GM18502 (cell line): ENCODE measurements at regions not wholly inside any gene's neighbourhood (a gene's known extent, or its start where the extent isn't known, plus 50 kb on each side); places are given as distances from the start of the nearest gene placed in this dataset.

Source experiments
- ATAC-seq: cut with Tn5 transposase; IDR thresholded peaks from one replicate; pipeline ENCODE4 v1.9.1; 2021; ENCODE audit warnings: mild to moderate bottlenecking; ENCODE audit not compliant: unreplicated experiment, poor library complexity

DNA sequence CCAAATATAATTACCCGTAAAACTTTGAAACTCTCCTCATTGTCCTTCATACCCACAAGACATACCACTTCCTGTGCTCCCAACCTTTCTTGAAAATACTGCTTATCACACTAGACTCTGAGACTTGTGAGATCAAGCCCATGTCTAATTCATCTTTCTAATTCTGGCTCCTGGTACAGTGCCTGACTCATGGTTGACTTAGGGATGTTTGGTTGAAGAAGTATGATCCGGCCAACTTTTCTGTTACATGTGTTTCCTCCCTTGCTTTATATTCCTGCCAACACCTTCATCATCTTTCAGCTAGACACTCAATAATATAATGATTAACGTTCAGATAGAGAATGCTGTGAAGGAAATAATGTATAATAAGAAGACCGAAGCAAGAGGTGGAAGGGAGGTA is 58.2 kb downstream of the MEX3B start:
- no peak for ATAC-seq

DNA sequence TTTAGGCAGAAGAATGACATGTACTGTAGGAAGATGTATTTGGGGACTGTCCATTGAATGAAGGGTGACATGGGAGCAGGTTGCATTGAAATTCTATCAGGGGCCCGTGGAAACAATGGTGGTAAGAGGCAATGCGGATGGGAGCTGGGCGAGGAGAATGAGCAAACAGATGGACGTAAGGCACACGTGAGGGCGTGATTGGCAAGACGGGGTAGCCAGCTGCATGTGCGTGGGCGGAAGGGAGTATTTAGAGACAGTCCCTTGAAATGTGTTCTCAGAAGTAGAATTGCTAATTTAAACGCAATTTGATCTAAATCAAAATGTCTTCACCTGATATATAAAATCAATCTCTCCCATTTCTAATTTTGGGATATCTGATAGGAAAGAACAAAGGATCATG is 62.3 kb downstream of the MEX3B start:
- no peak for ATAC-seq

DNA sequence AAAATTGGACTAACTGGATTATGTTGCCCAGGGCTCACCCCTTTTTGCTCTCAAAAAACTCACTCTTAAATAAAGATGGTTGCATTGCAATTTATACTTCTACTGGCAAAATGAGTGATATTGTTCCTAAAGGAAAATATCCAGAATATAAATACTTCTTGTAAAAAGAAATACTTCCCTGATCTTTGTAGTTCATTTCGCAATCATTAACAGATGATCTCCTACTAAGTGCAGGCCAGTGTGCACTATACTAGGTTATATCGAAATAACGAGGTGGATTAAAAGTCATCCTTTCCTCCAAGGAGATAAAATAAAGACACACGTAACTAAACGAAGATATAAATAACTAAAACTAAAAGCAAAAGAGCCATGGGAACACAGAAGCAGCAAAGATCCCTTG is 63.0 kb downstream of the MEX3B start:
- ATAC-seq: no peak

DNA sequence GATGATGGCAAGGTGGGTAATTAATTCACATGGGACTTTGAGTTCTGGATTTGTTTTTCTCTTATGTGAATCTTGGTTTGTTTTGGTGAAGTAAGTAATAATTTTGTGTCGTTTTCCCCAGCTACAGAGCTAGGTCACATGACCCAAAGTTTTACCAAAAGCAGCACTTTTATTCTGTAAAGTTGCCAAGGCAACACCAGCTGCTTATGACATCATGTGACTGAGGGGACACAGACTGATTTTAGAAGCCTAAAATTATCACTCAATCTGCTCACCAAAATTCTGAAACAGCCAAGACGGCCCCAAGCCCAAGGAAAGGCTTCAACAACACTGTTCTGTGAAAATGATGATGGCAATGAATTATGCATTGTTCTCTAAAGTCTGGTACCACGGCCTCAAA is 63.9 kb downstream of the MEX3B start:
- ATAC-seq: no peak

DNA sequence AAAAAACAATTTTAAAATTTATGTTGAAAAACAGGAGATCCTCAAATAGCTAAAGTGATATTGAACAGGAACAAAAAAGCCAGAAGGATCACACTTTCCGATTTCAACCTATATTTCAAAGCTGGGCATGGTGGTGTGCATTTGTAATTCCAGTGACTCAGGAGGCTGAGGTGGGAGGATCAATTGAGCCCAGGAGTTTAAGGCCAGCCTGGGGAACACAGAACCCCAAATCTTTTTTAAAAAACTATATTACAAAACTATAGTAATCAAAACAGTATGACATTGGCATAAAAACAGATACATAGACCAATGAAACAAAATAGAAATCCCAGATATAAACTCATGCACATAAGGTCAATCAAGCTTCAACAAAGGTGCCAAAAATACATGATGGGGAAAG is 68.4 kb downstream of the MEX3B start:
- ATAC-seq: no peak

DNA sequence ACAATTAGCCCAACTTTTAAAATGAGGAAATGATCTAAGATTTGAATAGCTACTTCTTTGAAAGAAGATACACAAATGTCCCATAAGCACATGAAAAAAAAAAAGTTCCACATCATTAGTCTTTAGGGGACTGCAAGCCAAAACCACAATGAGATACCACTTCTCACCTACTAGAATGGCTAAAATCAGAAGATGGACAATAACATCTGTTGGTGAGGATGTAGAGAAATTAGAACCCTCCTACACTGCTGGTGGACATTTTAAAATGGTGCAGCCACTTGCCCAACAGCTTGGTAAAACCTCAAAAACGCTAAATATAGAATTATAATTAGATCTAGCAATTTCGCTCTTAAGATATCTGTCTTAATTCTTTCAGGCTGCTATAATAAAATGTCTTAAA is 77.1 kb downstream of the MEX3B start:
- ATAC-seq: no peak

DNA sequence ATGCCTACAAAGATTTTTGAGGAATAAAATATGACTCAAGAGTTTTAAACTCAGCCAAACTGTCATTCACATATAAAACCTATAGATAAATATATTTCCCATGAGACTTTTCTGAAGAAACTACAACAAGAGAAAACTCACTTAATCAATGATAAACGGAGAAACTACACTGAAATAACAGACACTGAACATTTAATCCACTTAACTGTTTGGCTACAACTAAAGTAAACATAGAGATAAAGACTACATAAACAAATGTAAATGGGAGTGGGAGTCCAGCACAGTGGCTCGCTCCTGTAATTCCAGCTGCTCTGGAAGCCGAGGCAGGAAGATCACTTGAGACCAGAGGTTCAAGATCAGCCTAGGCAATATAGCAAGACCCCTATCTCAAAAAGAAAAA is 79.2 kb downstream of the MEX3B start:
- no peak for ATAC-seq

DNA sequence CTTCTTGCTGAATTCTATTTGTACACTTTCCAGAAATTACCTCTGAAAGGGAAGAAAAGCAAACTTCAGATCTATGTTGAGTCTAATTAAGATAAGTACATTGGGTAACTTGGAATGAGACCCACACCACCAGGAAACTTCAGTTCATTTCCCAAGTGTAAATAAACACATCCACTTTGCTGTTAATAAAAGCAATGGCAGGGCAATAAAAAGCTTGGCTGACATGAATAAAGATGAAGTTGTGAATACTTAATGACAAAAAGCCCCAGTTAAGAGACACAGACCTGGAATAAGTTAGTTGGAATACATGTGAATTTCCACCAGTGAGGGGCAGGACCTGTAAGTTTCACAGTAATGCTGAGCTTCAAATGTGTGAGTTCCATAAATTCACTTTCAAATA is 83.3 kb downstream of the MEX3B start:
- no peak for ATAC-seq

DNA sequence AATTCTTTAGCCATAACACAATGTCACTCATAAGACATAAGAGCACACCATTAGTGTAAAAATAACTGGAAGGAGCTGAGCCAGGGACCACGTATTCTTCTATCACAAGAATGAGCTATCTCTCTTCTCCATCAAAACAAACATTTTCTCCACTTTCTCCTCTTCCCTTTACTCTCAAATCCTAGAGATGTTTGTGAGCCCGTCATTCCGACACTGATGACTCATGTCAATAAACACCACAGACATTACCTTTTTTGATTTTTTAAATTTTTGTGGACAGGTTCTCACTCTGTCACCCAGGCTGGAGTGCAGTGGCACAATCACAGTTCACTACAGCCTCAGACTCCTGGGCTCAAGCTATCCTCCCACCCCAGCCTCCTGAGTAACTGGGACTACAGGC is 86.6 kb downstream of the MEX3B start:
- ATAC-seq: no peak

DNA sequence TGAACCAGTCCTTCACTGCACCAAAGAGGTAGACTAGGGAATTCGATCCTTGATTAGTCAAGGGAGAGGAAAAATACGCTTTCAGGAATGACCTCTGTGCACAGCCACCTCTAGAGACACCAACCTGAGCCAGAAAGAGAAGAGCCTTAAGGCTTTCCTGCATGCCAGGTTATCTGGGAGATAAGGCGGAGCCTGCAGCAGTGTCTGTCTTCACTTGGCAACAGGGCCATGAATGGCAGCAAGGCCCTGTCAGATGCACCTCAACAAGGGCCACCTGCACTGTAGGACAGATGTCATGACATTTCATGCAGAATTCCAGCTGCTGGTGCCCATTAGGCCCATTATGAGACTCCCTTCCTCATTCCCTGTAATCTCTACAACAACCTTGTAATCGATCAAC is 88.1 kb downstream of the MEX3B start:
- no peak for ATAC-seq

DNA sequence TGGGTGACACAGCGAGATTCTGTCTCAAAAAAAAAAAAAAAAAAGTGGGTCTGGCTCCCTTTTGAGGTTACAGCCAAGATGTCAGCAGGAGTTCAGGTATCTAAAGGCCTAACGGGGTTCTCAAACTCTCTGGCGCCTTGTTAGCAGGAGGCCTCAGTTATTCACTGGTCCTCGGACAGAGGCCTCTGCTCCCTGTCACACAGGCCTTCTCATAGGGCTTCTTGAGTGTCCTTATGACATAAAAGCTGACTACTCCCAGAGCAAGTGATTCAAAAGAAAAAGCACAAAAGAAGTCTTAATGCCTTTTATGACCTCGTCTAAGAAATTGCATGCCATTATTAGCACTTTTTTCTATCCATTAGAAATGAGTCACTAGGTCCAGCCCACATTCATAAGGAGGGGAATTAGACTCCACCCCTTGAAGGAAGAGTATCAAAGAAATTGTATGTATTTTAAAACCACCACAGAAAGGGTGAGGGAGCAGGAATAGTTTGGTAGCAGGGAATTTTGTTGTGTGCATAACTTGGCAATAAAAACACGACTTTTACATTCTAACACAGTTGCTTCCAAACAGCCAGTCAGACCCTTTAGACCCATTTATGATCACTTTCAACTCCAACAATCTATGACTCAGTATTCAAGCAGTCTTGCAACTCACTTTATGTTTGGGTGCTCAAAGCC is 90.3 kb downstream of the MEX3B start:
- no peak for ATAC-seq

DNA sequence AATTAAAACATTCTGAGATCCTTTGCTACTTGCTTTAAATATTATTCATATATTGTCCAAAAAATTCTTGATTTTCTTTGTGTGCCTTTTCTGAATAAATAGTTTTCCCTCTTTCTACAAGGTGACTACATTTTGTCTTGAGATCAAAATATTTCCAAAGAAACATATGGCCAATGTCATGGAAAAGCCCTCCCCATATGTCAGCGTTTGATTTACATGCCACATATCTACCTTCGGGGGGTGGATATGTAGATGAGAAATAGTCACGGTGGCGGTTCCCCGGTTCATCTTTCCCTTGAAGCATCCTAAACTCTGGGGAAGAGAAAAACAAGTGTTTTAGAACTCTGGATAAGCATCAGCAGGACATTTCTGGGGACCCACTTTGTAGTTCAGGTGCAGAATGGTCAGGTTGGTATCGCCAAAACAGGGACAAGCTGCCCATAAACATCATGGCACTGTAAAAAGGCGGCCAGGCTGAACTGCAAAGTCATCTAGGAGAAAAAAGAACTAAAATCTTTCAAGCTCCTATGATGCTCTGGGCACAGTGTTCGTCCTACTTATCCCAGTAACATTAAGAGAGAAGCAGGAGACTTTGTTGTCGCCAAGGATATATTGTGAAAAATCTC is 91.5 kb downstream of the MEX3B start:
- no peak for ATAC-seq

DNA sequence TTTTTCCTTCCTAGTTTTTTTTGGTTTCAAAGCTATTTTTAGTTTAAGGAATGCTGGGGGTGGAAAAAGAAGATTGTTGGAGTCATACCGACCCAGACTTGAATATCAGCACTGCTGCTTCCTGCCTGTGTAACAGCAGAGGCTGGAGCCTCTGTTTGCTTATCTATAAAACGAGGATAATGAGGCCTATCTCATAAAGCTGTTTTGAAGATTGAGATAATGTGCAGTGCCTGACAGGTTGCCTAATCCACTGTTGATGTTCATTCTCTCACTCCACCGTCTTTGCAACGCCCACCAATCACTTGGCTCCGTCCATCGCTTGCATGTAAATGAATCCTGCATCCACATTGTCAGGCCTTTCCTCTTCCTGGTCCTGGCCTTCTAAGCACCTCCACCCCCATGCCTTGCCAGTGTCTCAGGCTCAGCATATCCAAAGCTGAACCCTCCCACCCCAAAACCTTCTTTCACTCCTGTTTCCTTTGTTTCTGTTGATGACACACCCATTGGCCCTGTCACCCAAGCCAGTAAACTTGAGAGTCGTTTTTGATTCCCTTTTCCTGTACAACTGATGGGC is 94.9 kb downstream of the MEX3B start:
- ATAC-seq: no peak

DNA sequence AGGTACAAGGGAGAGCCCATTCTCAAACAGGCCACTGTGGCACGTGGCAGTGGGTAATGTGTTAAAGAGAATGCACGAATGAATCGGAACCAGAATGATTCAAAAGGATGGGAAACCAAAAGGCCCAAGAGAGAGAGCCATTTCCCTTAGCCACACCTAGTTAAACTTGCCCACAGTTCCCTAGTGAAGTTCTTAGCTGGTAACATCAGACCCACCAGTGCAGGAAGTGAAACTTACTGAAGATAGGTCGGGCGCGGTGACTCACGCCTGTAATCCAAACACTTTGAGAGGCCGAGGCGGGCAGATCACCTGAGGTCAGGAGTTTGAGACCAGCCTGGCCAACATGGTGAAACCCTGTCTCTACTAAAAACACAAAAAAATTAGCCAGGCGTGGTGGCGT is 97.1 kb downstream of the MEX3B start:
- no peak for ATAC-seq

DNA sequence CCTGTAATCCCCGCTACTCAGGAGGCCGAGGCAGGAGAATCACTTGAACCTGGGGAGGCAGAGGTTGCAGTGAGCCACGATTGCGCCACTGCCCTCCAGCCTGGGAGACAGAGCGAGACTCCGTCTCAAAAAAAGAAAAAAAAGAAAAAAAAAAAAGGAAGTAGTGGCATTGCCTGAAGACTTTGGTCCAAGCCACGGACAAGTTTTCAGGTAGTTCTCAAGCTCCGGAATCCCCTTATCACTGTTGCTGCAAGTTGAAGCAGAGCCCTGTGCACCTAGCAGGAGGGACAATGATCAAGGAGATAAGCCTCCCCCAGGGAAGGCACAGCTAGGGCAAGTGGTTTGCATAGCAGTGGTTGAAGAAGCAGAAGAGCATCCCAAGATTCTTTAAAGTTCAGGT is 97.6 kb downstream of the MEX3B start:
- ATAC-seq: no peak

DNA sequence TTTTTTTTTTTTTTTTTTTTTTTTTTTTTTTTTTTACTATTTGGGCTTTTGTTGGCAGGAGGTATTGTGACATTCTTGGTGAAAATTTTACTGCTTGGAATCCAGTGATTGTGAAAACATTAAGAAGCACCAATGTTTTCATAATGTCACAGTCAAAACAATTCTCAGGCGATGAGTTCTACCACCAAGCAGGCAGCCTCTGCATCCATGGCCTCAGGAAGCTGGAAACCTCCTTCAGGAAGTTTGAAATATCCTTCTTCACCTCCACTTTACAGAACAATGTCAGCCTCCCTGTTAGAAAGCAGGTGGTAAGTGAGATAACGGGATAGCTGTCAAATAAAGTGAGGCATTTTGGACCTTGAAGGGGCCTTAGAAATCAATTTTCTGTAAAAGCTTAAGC is 98.3 kb downstream of the MEX3B start:
- no peak for ATAC-seq

DNA sequence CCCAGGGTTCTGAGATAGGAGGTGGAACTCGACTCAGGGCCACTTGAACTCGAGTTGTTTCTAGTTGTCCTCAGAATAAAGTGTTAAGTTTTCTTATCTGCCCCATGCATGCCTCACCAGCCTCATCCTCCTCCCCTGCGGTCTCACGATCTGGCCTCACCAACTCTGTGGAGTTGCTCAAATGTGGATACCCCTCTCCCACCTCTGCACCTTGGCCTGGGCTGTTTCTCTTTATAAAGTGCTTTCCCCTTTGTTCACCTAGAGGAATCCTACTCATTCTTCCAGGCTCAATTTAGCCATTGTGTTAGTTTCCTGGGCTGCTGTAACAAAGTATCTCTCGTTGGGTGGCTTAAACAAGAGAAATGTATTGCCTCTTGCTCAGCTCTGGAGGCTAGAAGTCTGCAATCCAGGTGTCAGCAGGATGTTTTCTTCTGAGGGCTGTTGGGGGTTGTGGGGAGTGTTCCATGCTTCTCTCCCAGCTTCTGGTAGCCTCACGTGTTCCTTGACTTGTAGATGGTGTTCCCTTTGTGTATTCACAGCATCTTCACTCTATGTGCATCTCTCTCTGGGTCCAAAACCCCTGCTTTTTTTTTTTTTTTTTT is 100.7 kb downstream of the MEX3B start:
- ATAC-seq: no peak

DNA sequence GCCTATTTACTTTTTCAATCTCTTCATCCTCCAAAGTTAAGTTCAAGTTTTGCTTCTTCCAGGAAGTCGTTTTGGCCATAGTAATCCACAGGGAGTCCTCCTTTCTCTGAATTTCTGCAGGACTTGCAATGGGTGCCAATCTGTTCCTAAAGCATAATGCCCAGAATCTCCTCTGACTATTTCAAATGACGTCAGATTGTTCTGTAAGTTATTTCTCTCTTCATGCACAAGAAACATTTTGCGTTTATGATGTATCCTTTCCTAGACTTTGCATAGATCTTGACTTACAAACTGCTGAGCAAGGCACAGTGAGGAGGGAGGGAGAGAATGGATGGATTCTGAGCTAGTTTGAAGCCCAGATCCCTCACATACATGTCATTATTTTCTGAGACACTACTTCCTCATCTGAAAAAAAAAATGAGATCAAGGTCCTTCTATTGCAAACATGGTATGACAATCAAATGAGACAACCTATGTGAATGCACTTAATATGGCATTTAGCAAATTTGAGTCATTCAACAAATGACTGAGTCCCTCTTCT is 103.1 kb downstream of the MEX3B start:
- ATAC-seq: no peak

DNA sequence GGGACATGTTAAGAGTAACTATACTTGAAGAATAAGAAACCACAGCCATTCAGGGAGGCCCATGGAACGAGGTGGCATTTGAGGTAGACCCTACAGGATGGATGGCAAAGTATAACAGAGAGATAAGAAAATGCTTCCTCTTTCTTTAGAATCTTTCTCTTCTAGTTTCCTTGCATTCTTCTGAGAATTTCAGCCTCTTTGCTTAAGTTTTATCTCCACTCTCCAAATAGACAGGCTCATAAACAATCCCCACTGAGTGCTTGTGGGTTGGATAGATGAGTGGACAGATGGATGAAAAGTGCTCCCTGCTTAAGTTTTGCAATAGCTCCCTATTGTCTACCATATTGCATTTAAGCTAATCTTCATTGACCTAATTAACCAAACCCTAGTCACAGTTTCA is 103.7 kb downstream of the MEX3B start:
- ATAC-seq: no peak

DNA sequence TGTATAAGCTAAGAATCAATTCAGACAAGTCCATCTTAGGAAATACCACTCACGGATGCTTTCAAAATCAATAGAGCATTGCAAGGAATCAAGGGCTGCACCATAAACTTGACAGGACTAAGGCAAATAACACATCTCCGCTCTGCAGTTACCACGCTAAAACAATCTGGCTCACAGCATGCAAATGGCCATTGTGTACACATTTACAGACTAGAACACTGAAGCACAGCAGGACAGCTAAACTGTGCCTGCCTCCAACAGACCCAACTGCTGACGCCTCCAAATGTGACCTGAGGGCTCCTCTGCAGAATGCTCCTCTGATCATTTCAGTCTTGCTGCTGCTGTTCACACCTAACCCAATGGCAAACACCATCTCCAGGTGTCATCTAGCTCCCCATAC is 104.3 kb downstream of the MEX3B start:
- no peak for ATAC-seq
